ENCODE measurements at regions not wholly inside any gene's neighbourhood (a gene's known extent, or its start where the extent isn't known, plus 50 kb on each side); places are given as distances from the start of the nearest gene placed in this dataset.

- H3K4me1 ChIP-seq (ENCODE audit: insufficient read depth, low read length, poor library complexity, severe bottlenecking): no peaks in the 10 kb centered on the region
- TF ChIP-seq CTCF (conservative IDR thresholded peaks at IDR 0.05; ENCODE audit: low read length) (no peak), EZH2phosphoT487 (IDR thresholded peaks at IDR 0.05; ENCODE audit: borderline replicate concordance) (no peak)
These were observed 241.6 kb upstream of the FN1 start for GRCh38 chr2:215677481-215677880.

GRCh38 chr2:215672406-215672805 lies 236.5 kb upstream of the FN1 start:
- Histone ChIP-seq H3K4me3 (ENCODE audit: low read length, poor library complexity, severe bottlenecking) (no peak overlapping the region), H4K20me1 (ENCODE audit: insufficient read depth, low read length, poor library complexity, severe bottlenecking) (no peaks in the 10 kb centered on the region), H3K9me2 (replicated peaks; ENCODE audit: low read depth, low read length) (no peaks in the 10 kb centered on the region), H3K36me3 (ENCODE audit: insufficient read depth, low read length) (no peaks in the 10 kb centered on the region), H3K9me3 (ENCODE audit: insufficient read depth, low read depth, low read length) (no peaks in the 10 kb centered on the region), H3K27me3 (ENCODE audit: insufficient read depth, low read length, poor library complexity, severe bottlenecking) (no peaks in the 10 kb centered on the region), H2AFZ (ENCODE audit: low read length) (no peak overlapping the region), H3K4me1 (ENCODE audit: insufficient read depth, low read length, poor library complexity, severe bottlenecking) (no peaks in the 10 kb centered on the region), H3K9ac (ENCODE audit: low read depth, low read length, poor library complexity, severe bottlenecking) (no peak overlapping the region), H3F3A (ENCODE audit: low read depth) (no peaks in the 10 kb centered on the region), H3K4me2 (ENCODE audit: low read depth, low read length, poor library complexity, severe bottlenecking) (no peak overlapping the region), H3K79me2 (ENCODE audit: insufficient read depth, low read length) (no peaks in the 10 kb centered on the region)
- TF ChIP-seq EZH2phosphoT487 (IDR thresholded peaks at IDR 0.05; ENCODE audit: borderline replicate concordance) (no peak), CTCF (conservative IDR thresholded peaks at IDR 0.05; ENCODE audit: low read length) (no peak)

More at GRCh38 chr2:215677481-215677880, 241.6 kb upstream of the FN1 start:
- Histone ChIP-seq H3K36me3 (ENCODE audit: insufficient read depth, low read length) (no peaks in the 10 kb centered on the region), H3K4me2 (ENCODE audit: low read depth, low read length, poor library complexity, severe bottlenecking) (no peak overlapping the region), H3K27me3 (ENCODE audit: insufficient read depth, low read length, poor library complexity, severe bottlenecking) (no peaks in the 10 kb centered on the region), H3K79me2 (ENCODE audit: insufficient read depth, low read length) (no peaks in the 10 kb centered on the region), H3K4me3 (ENCODE audit: low read length, poor library complexity, severe bottlenecking) (no peak overlapping the region), H3K9me3 (ENCODE audit: insufficient read depth, low read depth, low read length) (no peaks in the 10 kb centered on the region), H4K20me1 (ENCODE audit: insufficient read depth, low read length, poor library complexity, severe bottlenecking) (no peaks in the 10 kb centered on the region), H3K9ac (ENCODE audit: low read depth, low read length, poor library complexity, severe bottlenecking) (no peak overlapping the region), H3F3A (ENCODE audit: low read depth) (no peaks in the 10 kb centered on the region), H2AFZ (ENCODE audit: low read length) (no peak overlapping the region), H3K9me2 (replicated peaks; ENCODE audit: low read depth, low read length) (no peaks in the 10 kb centered on the region)

- Histone ChIP-seq H3F3A (ENCODE audit: low read depth) (no peaks in the 10 kb centered on the region), H3K4me2 (ENCODE audit: low read depth, low read length, poor library complexity, severe bottlenecking) (no peak overlapping the region), H3K36me3 (ENCODE audit: insufficient read depth, low read length) (no peaks in the 10 kb centered on the region), H3K9ac (ENCODE audit: low read depth, low read length, poor library complexity, severe bottlenecking) (no peak overlapping the region), H3K79me2 (ENCODE audit: insufficient read depth, low read length) (no peaks in the 10 kb centered on the region), H3K4me3 (ENCODE audit: low read length, poor library complexity, severe bottlenecking) (no peak overlapping the region), H2AFZ (ENCODE audit: low read length) (no peak overlapping the region), H3K27me3 (ENCODE audit: insufficient read depth, low read length, poor library complexity, severe bottlenecking) (no peaks in the 10 kb centered on the region), H3K4me1 (ENCODE audit: insufficient read depth, low read length, poor library complexity, severe bottlenecking) (no peaks in the 10 kb centered on the region), H3K9me2 (replicated peaks; ENCODE audit: low read depth, low read length) (no peaks in the 10 kb centered on the region), H3K9me3 (ENCODE audit: insufficient read depth, low read depth, low read length) (no peaks in the 10 kb centered on the region), H4K20me1 (ENCODE audit: insufficient read depth, low read length, poor library complexity, severe bottlenecking) (no peaks in the 10 kb centered on the region)
- TF ChIP-seq EZH2phosphoT487 (IDR thresholded peaks at IDR 0.05; ENCODE audit: borderline replicate concordance): no peak
- TF ChIP-seq CTCF (conservative IDR thresholded peaks at IDR 0.05; ENCODE audit: low read length): no peak
These were observed 235.8 kb upstream of the FN1 start for GRCh38 chr2:215671691-215672090.
